Fibroblast of villous mesenchyme (primary cell): ENCODE measurements at regions not wholly inside any gene's neighbourhood (a gene's known extent, or its start where the extent isn't known, plus 50 kb on each side); places are given as distances from the start of the nearest gene placed in this dataset.

ENCODE experiments used
- DNase-seq: peaks from one replicate; pipeline ENCODE4 v3.0.0-alpha.2; 2010; ENCODE audit warnings: low read depth
- H3K4me3 ChIP-seq: 2 replicates; pipeline ENCODE4 v1.5.1; 2011; ENCODE audit warnings: low read depth, mild to moderate bottlenecking, low read length
- CTCF ChIP-seq: IDR thresholded peaks from 2 replicates; pipeline ENCODE4 v1.5.1; 2012; ENCODE audit warnings: low read depth, mild to moderate bottlenecking, low read length; ENCODE audit not compliant: insufficient read depth

GRCh38 chrX:15098505-15098904, 171.4 kb downstream of the ASB9 start:
- no peak overlapping the region for H3K4me3 ChIP-seq
- no peak for DNase-seq
- TF ChIP-seq CTCF: no peak

GRCh38 chrX:15087747-15088146, 182.1 kb downstream of the ASB9 start:
- no peak overlapping the region for H3K4me3 ChIP-seq
- no peak for DNase-seq
- TF ChIP-seq CTCF: no peak

- no peak for TF ChIP-seq CTCF
- no peak for DNase-seq
Observed at GRCh38 chrX:15073313-15073712, 196.6 kb downstream of the ASB9 start.

GRCh38 chrX:15072880-15073279, 197.0 kb downstream of the ASB9 start:
- TF ChIP-seq CTCF: no peak
- no peak overlapping the region for H3K4me3 ChIP-seq
- no peak for DNase-seq

More at GRCh38 chrX:15073313-15073712, 196.6 kb downstream of the ASB9 start:
- H3K4me3 ChIP-seq: no peak overlapping the region

GRCh38 chrX:15072259-15072658, 197.6 kb downstream of the ASB9 start:
- DNase-seq: no peak
- TF ChIP-seq CTCF: no peak
- no peak overlapping the region for H3K4me3 ChIP-seq

- DNase-seq: peak; percentile 11
Observed at GRCh38 chrX:15059474-15059873, 186.3 kb downstream of the MOSPD2 start.

More at GRCh38 chrX:15059474-15059873, 186.3 kb downstream of the MOSPD2 start:
- H3K4me3 ChIP-seq: no peak overlapping the region
- peak; percentile 31 for TF ChIP-seq CTCF
